NOMO-1 treated with dmso at 0.1 percent for 144 hours (cell line): ENCODE measurements at regions not wholly inside any gene's neighbourhood (a gene's known extent, or its start where the extent isn't known, plus 50 kb on each side); places are given as distances from the start of the nearest gene placed in this dataset.

Experiments used
- DNase-seq: peaks from one replicate; lab custom pipeline; 2025; ENCODE audit not compliant: unreplicated experiment; lab: John Stamatoyannopoulos, UW

DNA sequence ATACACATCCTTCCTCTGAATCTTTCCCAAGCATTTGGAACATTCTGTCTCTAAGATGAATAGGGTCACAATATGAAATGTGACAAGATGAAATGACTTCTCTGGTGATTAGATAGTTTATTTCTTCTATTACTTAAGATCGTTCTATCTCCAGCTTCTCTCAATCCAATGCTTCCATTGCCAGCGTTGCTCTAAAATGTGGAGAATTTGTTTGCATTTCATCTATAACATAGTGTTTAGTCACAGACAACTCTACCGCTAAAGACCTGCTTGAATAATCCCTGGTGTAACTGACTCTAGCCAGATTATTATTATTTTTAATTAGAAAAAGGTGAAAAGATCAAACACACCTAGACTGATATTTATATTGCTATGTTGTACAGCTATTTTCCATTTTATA, 184.7 kb upstream of the PRICKLE1 start:
- DNase-seq, result no peak

- no peak for DNase-seq
Measured at GRCh38 chr12:42770261-42770660, 180.7 kb upstream of the PRICKLE1 start.

GRCh38 chr12:42769455-42769854, 179.9 kb upstream of the PRICKLE1 start:
- DNase-seq, result no peak

DNA sequence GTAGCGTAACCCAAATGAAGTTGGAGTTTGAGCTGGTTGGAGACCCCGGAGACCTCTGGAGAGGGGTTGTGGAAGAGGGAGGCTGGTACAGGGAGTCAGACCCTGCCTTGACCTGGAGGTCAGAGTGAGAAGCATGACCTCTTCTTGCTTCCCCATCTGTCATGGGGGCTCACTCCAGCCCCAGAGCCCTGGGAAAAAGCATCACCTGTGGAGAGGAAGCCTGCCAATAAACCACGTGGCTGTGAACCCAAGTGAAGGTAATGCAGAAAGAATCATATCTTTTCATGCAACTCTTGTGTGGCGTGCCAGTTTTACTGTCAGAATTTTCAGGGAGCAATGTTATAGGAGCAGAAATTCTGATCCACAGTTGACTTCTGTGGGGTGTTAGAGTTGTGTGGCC, 178.5 kb upstream of the PRICKLE1 start:
- no peak for DNase-seq

- DNase-seq, result peak; percentile 12
Measured at GRCh38 chr12:42767326-42767954, 177.9 kb upstream of the PRICKLE1 start.

GRCh38 chr12:42766754-42767153, 177.2 kb upstream of the PRICKLE1 start:
- no peak for DNase-seq

GRCh38 chr12:42766026-42766425, 176.5 kb upstream of the PRICKLE1 start:
- DNase-seq, result no peak

- no peak for DNase-seq
Measured at GRCh38 chr12:42763682-42764081, 174.1 kb upstream of the PRICKLE1 start.

- no peak for DNase-seq
Measured at GRCh38 chr12:42762395-42762925, 172.9 kb upstream of the PRICKLE1 start.

DNA sequence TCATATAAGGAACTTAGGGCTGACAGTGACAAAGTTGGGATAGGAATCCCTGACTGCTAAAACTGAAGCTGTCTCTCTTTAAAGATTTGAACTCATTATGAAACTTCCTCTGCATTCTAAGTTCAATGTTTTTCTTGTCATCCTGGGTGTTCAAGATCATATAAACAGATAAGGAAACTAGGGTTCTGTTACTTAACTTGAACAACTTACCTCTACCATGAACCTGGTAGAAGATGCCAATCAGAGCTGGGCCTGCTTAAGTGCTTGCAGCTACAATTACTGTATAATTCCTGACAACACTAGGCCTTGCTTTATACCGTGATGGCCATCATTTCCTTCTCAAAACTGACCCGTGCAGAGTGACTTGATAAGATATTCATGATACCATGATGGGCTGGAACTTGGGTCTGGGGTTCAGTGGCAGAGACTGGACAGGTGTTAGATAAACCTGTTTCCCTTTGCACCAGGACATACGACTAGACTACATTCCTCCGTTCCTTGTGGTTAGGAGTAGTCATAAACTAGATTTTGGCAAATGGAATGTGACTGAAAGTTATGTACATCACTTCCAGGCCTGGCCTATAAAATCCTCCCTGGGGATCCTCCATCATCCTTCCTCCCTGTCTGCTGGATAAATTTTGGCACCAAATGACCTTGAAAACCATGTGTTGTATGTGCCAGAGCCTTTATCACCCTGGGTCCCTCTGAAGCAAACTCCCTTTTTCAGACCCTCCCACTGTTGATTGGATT, 172.2 kb upstream of the PRICKLE1 start:
- no peak for DNase-seq

GRCh38 chr12:42761086-42761485, 171.5 kb upstream of the PRICKLE1 start:
- no peak for DNase-seq

GRCh38 chr12:42760550-42760949, 171.0 kb upstream of the PRICKLE1 start:
- no peak for DNase-seq

DNA sequence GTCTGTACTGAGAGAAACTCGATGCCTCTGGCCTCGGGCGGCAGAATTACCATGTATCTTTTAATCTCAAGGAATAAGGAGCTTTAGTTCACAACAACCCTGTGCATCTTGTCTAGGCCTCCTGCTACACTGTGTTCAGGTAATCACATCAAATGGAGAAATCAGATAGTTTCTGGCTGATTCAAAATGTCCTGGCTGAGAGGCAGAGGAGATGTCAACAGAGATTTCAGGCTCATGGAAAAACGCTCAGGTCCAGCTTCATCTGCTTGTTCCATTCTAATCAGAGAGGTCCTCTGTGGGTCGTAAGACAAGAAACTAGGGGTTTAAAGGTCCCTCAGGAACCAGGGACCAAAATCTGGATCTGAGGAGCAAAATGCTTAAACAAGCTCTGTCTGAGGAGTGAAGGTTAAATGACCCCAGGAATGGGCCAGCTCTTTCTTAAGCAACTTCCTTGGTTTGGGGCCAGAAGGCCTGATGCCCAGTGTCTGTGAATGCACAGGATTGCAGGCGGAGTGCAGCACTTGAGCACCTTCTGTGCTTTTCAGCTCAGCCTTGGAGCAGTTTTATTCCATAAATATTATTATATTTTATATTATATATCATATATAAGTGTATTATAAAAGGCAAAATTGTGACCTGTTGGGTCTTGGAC, 170.2 kb upstream of the PRICKLE1 start:
- peak; percentile 25 for DNase-seq

DNA sequence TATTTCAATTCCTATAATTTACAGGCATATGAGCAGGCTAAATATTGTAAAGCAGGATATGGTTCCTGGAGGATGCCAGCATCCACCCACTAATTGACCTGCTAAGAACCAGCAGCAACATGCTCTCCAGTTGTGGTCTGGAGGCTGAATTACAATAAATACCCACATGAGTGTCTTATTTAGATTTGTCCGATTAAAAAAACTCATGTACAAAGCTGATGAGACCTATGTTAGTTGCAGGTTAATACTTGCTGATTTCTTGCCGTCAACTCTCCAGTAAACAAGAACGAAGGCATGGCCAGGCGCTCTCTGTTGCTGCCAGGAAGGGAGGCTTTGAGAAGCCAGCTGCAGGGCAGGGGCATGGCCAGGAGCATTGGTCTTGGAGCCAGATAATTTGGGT, 169.3 kb upstream of the PRICKLE1 start:
- DNase-seq, result no peak

DNA sequence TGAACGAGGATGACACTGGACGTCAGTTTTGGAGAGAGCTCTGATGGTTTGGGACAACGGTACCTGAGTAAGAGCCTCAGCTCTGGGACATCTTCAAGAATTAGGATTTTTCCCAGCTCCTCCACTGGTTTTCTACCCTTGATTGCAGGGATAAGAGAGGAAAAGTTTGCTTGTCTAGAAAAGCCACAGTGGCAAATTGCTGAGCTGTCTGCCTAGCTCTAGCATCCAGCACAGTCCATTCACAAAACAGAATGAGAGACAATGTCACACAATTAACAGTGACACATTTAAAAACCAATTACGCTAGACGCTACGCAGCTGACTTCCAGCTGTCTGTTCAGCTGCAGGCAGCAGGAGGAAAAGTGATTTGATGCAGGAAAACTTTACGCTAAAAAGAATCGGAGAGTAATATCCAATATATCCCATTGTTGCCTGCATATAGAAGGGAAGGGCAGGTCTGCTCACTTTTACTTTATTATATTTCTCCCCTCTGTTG, 168.1 kb upstream of the PRICKLE1 start:
- no peak for DNase-seq

DNA sequence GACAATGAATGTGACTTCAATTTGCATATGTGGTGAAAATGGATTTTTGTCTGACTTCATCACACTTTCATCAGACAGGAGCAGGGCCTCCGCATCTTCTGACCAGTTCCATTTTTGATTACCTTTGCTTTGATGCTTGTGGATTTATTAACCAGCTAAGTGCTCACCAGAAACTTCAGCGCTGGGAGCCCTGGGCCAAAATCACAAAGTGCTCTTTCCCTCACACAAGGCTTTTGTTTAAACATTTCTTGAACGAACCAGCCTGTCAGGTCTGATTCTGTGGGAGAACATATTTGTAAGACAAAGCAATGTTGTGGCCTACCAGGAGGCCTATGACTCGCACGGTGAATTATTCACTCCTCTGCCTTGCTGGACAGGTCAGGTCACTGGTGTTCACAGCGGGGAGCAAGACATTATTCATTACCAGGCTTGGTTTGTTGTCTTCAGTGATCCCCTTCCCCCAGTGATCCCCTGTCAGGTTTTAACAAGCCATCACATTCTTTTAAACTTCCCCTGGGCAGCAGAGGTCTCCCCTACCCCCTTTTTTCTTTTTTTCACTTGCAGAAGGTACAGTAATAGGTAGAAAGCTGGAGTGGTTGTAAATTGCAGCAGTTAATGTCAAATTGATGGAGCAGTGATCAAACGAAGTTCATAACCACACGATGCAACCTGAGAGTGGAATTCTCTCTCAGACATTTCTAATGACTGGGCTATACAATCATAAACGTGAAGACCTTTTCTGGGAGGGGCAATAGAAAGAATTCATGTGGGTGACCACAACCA, 167.5 kb upstream of the PRICKLE1 start:
- no peak for DNase-seq

- no peak for DNase-seq
Measured at GRCh38 chr12:42750356-42750755, 160.8 kb upstream of the PRICKLE1 start.

- DNase-seq, result no peak
Measured at GRCh38 chr12:42749239-42749638, 159.7 kb upstream of the PRICKLE1 start.

- DNase-seq, result no peak
Measured at GRCh38 chr12:42744539-42745182, 155.1 kb upstream of the PRICKLE1 start.

- DNase-seq, result no peak
Measured at GRCh38 chr12:42742716-42743115, 153.2 kb upstream of the PRICKLE1 start.
